Body of pancreas (tissue), 4 donors: ENCODE measurements at regions not wholly inside any gene's neighbourhood (a gene's known extent, or its start where the extent isn't known, plus 50 kb on each side); places are given as distances from the start of the nearest gene placed in this dataset.

Source experiments
- CTCF ChIP-seq, 7 experiments: fragments of 450-650 bp in 4 of 7; fragments of 200-600 bp in 3 of 7; sonication (generic) in 3 of 7; IDR thresholded peaks; one replicate each; pipeline ENCODE4 v1.5.1; 2016 to 2019; ENCODE audit warnings: antibody characterized with exemption in 7 of 7
- POLR2A ChIP-seq, 3 donors: fragments of 450-650 bp; IDR thresholded peaks; one replicate each; pipeline ENCODE4 v1.6.1; 2016; ENCODE audit warnings: antibody characterized with exemption in 3 of 3, mild to moderate bottlenecking in 2 of 3

DNA sequence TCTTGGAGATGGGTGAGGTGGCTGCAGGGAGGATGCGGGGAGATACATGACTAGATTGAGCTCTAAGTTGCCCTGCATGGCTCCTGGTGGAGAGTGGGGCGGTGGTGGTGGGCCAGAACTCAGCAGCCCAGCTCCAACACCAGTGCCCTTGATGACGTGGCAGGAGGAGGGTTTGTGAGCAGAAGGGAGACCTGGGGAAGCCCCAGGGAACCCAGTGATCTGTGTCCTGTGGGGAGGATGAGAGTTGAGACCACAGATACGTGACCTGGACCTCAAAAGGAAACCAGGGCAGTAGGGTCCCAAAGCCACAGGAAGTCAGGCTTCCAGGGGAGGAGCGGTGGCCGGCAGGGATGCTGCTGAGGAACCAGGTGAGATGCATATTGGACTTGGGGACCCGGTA, 989.1 kb upstream of the TMEM132C start:
- TF ChIP-seq POLR2A (IDR thresholded peaks at IDR 0.05) (no peak), CTCF (IDR thresholded peaks at IDR 0.05) (no peak)
